ENCODE measurements at regions not wholly inside any gene's neighbourhood (a gene's known extent, or its start where the extent isn't known, plus 50 kb on each side); places are given as distances from the start of the nearest gene placed in this dataset.
"Not testable (repeated sequence)": the region's sequence is repeated elsewhere in the genome, so short reads cannot be mapped to it uniquely, and the experiment has no call there.

DNA sequence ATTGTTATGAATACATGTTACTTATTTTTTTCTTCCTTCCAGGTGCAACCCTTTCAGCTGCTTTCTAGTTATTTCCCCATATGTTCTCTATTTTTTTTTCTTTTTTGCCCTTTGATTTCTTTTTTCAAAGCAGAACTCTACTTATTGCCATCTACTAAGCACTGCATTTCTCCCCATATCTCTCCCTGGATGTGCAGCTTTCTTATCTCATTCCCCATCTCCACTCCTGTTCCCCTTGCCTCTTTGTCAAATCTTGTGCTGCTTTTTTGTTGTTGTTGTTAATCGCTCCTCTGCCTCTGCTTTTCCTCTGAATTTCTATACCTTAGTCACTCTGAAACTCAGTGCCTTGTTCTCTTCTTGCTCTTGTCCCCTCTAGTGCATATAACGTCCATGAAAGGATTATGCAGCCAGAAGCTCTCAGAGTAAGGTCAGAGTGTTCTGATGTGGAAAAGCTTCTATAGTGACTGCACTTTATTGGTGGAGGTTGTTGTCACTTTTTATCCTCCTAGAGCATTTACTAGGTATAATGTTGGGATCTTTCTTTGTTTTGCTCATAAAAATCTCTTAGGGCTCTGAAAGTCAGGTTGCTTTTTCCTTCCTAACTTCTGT is 51.1 kb upstream of the JADE1 start:
- DNase-seq = no peak

DNA sequence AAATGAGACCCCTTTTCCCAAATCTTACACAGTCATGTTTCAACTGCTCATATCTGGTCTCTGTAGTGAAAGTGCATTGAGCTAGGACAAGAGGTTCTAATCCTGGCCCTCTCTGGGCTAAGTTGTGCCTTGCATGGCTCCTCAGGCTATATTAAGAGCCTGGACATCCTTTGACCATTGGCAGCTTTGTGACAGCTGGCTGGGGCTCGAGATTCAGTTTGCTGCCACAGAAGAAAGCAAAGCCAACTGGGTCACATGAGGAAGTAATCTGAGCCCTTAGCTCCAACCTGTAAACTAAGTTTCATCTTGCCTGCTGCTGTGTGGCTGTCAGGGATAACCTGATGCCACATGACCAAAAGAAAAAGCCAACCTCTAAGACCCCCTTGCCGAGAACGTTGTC is 51.8 kb upstream of the JADE1 start:
- DNase-seq = no peak

DNA sequence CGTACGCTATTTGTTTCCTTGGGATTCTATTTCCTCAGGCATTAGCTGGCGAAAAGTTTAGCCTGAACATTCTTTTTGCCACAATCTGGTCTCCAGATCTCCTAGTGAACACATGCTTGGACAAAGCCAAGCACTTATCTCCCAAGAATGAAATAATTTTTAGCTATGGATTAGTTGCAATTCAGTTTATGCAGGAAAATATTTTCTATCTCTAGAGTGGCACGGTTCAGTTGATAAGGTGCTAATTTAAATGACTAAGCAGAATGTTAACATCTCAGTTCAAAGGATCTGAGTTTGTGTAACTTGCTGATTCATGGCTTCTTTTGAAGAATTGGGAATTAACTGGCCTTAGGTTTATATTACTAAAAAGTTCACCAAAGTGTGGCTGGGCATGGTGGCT is 58.1 kb upstream of the JADE1 start:
- DNase-seq = no peak

DNA sequence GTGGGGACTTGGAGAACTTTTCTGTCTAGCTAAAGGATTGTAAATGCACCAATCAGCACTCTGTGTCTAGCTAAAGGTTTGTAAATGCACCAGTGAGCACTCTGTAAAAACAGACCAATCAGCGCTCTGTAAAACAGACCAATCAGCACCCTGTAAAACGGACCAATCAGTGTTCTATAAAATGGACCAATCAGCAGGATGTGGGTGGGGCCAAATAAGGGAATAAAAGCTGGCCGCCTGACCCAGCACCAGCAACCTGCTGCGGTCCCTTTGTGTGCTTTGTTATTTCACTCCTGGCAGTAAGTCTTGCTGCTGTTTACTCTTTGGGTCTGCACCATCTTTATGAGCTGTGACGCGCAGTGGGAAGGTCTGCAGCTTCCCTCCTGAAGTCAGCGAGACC is 67.8 kb upstream of the JADE1 start:
- not testable (repeated sequence) for DNase-seq

DNA sequence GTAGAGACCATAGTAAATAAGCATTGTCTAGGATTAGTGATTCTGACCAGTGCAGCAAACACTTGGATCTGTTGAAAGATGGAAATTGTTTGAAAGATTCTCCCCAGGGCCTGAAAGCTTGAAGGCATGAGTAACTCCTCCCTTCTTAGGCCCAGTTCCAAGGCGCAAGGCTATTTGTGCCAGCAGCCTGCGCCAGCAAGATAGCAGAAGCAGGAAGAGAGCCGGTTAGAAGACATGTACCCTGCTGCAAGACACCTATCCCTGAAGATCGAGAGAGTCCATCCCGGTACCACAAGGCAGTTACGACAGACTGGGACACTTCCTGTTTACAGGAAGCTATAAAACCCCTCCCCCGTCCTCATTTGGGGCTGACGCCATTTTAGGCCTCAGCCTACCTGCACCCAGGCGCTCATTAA is 72.4 kb upstream of the JADE1 start:
- no peak for DNase-seq

DNA sequence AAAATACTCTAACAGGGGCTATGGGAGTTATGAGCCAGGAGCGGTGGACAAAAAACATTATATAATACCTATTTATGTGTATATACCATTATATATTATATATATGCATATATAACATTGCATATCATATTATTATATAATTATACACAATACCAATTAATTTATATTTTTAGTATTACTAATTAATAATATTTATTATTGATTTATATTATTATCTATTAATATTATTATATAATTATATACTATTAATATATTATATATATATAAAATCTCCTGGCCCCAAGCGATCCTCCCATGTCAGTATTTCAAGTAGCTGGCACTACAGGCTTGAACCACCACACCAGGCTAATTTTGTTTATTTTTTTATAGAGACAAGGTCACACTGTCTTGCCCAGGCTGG is 73.8 kb upstream of the JADE1 start:
- DNase-seq = no peak

DNA sequence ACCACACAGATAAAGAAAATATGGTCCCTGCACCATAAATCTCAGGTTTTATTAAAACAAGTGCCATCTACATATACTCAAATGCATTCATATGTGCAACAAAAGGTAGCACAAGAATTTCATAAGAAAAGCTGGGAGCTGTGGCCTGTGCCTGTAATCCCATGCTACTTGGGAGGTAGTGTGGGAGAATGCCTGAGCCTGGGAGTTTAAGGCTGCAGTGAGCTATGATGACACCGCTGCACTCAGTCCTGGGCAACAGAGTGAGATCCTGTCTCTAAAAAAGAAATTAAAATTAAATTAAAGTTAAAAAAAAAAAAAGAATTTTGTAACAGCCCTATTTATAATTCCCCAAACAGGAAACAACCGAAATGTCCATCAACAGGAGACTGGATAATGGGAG is 81.3 kb upstream of the JADE1 start:
- no peak for DNase-seq

DNA sequence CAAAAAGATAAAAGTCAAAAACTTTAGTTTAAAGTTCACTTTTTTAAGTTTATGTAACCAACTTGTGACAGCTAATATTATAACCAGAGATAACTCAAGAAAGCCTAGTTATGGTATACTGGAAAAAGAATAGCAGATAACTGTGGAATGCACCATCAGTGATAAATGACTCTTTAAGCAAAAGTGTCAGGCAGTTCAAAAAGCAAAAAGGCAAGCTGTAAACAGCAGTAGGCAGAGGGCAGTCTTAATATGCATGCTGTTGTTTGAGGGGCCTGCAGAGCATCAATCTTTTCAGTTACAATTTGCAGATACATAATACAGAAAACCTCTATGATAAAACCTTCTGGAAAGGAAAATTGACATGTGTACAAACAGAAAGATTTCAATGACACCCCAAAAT is 81.8 kb upstream of the JADE1 start:
- no peak for DNase-seq

DNA sequence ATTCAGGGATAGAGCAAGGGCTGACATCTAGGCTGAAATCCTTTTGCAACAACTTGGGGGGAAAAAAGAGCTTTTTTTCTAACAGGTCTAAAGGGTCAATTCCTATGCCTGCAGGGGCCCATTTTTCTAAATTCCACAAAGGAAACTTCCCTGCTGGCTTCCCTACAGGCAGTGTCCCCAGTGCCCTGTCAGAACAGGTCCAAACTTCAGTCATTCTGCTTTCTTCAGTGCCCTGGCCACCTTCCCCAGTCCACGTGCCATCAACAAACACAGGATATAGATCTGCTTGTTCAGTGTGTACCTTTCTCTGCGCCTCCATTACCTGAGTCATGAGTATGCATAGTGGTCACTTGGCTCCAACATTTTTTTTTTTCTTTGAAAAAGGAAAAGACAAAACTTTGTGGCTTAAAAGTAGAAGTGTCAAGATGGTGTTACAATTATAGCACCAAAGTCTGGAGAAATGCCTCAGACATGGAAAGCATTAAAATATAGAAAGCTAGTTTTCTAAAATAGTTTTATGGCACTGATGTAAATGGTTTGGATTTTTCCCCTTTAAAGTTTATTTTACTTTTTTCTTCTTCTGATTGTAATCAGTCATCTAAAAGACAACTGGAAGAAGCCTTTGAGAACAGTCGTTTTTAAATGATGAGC is 84.0 kb upstream of the JADE1 start:
- DNase-seq = no peak

DNA sequence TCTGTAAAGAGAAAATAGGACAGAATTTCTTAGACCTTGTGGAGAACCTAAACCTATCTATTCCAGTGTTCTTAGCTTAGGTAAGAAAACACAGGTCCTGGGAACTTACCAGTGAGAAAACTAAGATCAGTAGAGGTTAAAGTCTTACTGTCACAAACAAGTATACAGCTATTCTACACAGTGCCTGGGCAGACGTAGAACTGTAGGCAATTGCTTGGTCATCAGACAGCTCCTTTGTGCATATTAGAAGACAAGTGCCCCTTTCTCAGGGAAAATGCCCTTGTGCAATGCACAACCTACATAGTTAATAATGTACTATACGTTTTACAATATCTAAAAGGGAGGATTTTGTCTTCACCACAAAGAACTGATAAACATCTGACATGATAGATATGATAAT is 86.6 kb upstream of the JADE1 start:
- no peak for DNase-seq

DNA sequence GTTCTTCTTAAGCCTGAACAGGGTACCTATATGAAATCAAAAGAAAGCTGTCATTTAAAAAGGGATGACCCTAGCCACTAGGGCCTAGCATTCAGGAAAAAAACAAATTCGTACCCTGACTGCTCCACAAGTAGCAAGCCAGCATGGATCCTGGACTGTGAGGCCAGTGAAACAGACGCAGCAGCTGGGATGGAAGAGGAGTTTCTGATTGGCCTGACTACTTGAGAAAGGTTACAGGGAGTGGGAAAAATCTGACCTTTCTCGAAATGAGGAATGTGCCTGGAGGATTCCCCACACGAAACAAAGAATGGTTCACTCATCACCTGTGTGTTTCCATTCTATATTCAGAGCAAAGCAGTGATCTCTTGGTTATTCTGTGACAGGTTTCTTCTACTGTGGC is 87.6 kb upstream of the JADE1 start:
- DNase-seq = no peak

DNA sequence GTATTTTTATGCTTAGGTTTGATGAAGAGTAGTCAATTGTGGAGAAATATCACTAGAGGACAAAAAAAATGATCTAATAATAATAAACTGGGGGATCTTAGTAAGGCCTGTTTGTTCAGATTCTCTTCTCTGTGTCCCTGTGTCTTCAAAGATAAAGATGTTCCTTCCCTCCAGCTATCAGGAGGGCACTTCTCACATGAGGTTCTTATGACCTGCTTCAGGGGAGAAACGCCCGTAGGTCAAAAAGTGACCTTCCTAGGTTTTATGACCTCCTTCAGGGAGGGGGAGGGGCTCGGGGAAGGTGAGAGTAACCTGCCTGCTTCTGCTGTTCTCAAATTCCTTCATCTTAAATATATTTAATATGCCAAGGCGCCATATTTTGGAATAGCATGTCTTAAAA is 89.2 kb upstream of the JADE1 start:
- no peak for DNase-seq

DNA sequence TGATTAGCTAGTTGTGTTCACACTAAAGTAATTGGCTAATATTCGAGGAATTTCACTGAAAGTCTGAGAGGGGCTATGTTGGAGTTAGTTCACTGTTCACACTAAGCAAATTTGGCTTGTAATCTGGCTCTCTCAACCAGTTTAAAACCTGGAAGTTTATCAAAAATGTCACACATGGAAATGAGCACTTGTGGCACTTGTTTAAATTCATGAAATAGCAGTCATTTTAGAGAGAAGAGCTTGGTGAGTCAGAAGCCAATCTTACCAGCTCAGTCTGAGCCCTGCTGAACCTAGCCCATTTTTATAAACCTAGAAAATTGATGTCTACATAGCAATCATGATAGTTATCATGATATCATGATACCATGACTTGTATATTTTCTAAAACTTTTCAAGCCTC is 90.7 kb upstream of the JADE1 start:
- no peak for DNase-seq

DNA sequence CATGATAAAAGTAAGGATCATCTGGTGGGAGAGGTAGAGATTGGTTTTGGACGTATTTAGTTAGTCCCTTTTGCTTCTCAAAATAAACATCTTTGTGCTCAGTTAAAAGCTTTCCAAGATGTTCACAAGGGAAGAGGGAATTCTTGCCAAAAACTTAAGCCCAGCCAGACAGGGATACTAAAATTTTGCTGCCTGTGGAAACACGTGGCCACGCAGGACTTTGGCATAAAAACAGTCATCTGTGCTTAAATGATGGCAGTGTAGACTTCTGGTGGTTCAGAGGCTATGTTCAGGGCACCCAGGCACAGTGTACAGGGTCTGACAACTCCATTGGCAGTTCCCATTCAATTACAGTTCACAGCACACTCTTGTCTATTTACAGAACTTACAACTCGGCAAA is 93.2 kb upstream of the JADE1 start:
- DNase-seq = no peak

DNA sequence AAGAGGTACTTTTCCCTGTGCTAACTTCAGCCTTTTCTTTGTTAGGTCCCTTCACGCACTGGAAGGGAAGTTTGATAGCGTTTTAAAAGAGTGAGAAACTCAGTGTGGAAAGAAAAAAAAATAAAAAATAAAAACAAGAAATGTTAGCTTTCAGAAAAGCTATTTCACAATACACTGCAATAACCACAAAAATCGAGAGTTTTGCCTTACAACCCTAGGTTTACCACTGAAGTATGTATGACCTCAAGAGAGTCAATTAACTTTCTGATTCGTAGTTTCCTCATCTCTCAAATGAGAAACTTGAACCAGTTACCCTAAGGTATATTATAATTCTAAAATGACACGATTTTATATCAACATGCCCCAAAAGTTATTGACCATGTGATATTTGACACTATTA is 93.9 kb upstream of the JADE1 start:
- no peak for DNase-seq

DNA sequence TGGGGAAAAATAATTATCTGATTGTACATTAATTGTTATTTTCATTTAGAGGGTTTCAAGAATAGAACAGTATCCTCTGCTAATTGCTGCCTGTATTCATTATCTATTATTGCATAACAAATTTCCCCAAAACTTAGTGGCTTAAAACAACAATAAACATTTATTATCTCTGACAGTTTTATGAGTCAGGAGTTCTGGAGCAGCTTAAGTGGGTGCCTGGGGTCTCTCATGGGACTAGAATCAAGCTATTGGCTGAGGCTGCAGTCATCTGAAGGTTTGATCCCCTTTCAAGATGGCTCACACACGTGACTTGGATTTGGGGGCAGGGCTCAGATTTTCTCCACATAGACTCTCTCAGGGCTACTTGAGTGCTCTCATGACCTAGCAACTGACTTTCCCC is 98.1 kb upstream of the JADE1 start:
- no peak for DNase-seq

DNA sequence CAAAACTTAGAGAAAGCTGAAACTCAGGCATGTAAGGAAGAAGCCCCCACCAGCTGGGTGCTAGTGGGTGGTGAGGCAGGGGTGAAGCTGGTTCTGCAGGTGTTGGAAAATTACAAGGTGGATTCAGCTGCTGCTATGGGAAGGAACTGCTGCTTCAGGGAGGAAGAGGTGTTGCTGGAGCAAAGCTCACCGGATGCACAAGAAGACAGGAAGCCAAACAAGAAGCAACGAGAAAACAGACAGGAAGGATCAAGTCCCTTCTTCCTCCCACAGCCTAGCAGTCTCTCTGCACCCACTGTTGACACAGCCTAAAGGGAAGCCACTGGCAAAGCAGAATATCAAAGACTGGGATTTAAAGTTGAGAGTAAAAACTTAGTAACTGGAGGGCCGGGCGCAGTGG is 100.2 kb upstream of the JADE1 start:
- DNase-seq = no peak

DNA sequence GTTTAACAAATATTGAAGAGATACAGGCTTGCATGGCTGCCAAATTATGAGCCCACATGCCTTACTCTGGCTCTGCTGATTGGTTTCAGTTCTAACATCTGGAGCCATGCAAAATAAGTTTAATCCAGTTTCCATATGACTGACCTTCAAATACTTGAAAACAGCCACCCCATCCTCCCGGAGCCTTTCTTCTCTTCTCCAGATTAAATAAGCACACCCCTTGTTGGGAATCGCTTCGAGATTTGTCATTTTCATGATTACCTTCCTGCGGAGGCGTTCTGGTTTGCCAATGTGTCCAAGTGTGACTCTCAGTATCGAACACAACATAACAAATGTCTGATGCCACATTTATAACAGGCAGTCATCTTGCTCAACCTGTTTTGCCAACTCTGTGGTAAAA is 101.6 kb upstream of the JADE1 start:
- no peak for DNase-seq

DNA sequence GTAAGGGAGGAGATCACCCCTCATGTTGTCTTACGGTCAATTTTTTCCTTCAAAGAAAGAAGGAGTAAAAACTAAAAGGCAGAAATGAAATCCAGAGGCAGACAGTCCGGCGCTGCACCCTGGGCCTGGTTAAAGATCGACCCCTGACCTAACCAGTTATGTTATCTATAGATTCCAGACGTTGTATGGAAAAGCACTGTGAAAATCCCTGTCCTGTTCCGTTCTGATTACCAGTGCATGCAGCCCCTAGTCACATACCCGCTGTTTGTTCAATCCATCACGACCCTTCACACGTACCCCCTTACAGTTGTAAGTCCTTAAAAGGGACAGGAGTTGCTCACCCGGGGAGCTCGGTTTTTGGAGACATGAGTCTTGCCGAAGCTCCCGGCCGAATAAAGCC is 105.6 kb upstream of the JADE1 start:
- no peak for DNase-seq

DNA sequence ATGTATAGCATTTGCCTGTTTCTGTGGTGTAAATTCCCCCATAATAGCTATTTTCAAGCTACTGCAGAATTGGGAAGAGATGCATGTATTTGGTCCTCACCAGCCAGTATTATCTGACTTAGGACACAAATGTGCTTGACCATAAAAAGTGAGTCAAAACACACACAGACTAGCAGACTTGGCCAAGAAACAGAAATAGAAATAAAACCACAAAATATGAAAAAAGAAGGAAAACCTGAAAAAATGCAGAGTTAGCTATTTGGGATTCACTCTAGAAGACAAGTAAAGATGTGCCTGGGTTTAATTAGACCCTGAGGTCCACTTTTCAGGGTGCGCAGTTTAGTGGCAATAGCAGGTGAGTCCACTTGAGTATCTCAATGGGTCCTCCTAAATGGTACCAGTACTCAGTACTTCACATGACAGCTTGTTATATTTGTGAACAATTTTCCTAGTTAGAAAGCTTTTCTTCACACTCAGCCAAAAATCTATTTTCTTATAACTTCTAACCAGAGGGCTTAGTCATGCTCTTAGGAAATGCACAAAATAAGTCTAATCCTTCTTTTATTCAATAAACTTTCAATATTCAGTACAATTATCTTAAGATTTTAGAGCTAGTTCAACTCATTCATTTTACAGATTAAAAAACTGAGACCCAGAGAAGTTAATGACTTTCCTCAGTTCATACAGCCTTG is 108.7 kb upstream of the JADE1 start:
- DNase-seq = no peak

DNA sequence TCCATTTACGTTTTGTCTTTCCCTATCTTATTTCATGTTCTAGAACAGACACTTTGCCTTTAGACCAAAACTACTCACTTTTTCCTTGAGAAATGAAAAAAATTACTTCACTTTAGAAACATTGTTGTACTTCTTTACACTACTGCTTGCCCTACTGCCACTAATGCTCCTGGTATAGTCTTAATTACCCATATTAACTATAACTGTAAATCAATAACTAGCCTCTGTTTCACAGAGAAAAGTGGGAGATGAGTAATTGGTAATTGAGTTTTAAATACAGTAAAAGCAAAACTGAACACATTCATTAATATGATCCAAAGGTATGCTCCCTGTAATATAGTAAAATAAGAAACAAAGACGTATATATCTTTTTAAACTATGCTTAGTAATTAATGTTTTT is 111.1 kb upstream of the JADE1 start:
- DNase-seq = no peak

DNA sequence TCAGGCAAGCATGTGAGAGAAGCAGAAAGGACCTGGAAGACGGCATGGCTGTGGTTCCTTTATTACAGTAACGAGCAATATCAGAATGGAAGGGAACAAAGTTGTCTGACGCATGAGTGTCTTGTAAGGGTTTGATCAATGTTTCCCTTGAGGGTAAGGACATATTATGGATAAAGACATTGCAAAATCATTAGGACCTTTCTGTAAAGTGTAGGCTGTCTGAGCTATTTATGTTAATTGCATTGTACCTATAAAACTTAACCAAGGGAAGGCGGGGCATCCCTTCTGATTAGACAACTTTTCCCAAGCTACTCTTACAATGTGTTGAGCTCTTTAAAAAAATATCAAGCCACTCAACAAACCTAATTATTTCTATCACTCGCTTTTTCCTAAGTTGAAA is 112.2 kb upstream of the JADE1 start:
- DNase-seq = no peak

DNA sequence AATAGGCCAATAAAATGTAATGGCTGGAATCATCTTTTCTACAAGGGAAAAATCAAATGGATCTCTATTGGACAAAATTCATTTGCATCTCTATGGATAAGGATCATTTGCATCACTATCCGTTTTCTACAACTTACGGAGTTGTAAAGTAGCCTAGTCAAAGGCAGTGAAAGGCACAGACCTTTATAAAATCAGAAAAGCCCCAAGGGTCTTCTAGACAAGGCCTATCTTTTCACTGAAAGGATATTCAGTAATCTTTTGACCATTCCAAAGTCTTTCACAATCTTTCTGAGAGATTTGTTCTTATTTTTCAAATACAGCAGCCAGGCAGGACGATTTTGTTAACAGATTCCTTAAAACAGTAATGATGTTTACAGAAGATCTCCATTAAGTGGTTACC is 119.5 kb upstream of the JADE1 start:
- DNase-seq = no peak

DNA sequence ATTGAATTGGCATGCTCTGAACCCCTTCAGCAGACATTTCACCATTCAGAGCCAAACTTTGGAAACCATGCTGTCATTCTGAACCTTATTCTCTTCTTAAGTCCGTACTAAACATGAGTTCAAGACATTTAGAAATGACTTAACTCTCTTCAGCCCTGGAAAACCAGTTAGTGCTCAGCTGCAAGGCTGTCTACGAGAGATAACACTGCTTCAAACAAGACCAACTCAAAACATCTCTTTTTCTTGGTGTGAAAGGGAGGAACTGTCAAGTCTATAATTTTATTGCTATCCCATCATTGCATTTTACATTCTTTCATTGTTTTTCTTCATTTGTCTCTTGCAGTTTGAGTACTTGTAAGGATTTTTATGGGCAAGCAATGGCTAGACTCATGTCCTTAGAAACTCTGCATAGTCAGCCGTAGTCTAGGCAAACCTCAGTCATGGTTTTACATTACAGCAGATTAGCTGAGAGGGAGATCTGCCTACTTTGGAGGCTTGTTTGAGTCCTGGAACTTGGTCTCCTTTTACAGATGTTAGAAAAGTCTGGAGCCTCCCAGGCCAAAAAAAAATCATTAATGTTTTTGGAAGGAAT is 120.6 kb upstream of the JADE1 start:
- DNase-seq = no peak

All from T-helper 9 cell (primary cell).